Activated T-helper 2 cell treated with anti-CD3 and anti-CD28 coated beads, Interferon-gamma antibody, Interleukin-2, Interleukin-4, amounts not matched to agents 10 μg/mL and 5 μg/mL and 100 μg/mL, durations not matched to agents 14 hours and 24 hours and 36 hours (primary cell): ENCODE measurements at regions not wholly inside any gene's neighbourhood (a gene's known extent, or its start where the extent isn't known, plus 50 kb on each side); places are given as distances from the start of the nearest gene placed in this dataset.
"Not testable (repeated sequence)": the region's sequence is repeated elsewhere in the genome, so short reads cannot be mapped to it uniquely, and the experiment has no call there.

ENCODE experiments used
- DNase-seq: peaks from one replicate; pipeline ENCODE4 v3.0.0; 2021; ENCODE audit warnings: low spot score
- H3K27ac Mint-ChIP-seq: one replicate; pipeline ENCODE4 v1.8.0; 2021; ENCODE audit warnings: mixed read lengths
- H3K27me3 Mint-ChIP-seq: one replicate; pipeline ENCODE4 v1.8.0; 2021; ENCODE audit warnings: low read depth, mixed read lengths
- H3K36me3 Mint-ChIP-seq: one replicate; pipeline ENCODE4 v1.8.0; 2021; ENCODE audit warnings: low read depth, mixed read lengths
- H3K4me1 Mint-ChIP-seq: one replicate; pipeline ENCODE4 v1.8.0; 2021; ENCODE audit warnings: low read depth, mixed read lengths
- H3K4me3 Mint-ChIP-seq: one replicate; pipeline ENCODE4 v1.8.0; 2021; ENCODE audit warnings: low read depth, mild to moderate bottlenecking, moderate library complexity, mixed read lengths
- H3K9me3 Mint-ChIP-seq: one replicate; pipeline ENCODE4 v1.8.0; 2021; ENCODE audit warnings: mixed read lengths
- intact Hi-C: fragments of 100-400 bp; cut with micrococcal nuclease; formaldehyde crosslinking; loops from one replicate; pipeline ENCODE4 v1.15.1; 2023

GRCh38 chr4:36556984-36557383, 275.6 kb downstream of the DTHD1 start:
- intact Hi-C loops: no loop called here
- Mint-ChIP-seq H3K9me3 (no peaks in the 10 kb centered on the region), H3K27ac (no peak overlapping the region), H3K27me3 (peaks cover 4% of the 10 kb centered on the region), H3K36me3 (no peaks in the 10 kb centered on the region), H3K4me1 (peaks cover 2% of the 10 kb centered on the region), H3K4me3 (no peak overlapping the region)
- no peak for DNase-seq

- no peak for DNase-seq
- no peaks in the 10 kb centered on the region for H3K9me3 Mint-ChIP-seq
- no peak overlapping the region for H3K4me3 Mint-ChIP-seq
- no peak overlapping the region for H3K27ac Mint-ChIP-seq
- H3K36me3 Mint-ChIP-seq: no peaks in the 10 kb centered on the region
- H3K4me1 Mint-ChIP-seq: no peaks in the 10 kb centered on the region
- intact Hi-C loops: no loop called here
- H3K27me3 Mint-ChIP-seq: peaks cover 2% of the 10 kb centered on the region
Measured at GRCh38 chr4:36568575-36568974, 287.2 kb downstream of the DTHD1 start.

- H3K9me3 Mint-ChIP-seq: peaks cover 6% of the 10 kb centered on the region
- H3K27me3 Mint-ChIP-seq: no peaks in the 10 kb centered on the region
- H3K4me1 Mint-ChIP-seq: no peaks in the 10 kb centered on the region
- intact Hi-C loops: no loop called here
- H3K27ac Mint-ChIP-seq: no peak overlapping the region
- no peak for DNase-seq
- H3K4me3 Mint-ChIP-seq: no peak overlapping the region
- H3K36me3 Mint-ChIP-seq: no peaks in the 10 kb centered on the region
Measured at GRCh38 chr4:36573441-36573840, 292.0 kb downstream of the DTHD1 start.

GRCh38 chr4:36574816-36575215, 293.4 kb downstream of the DTHD1 start:
- no peaks in the 10 kb centered on the region for H3K27me3 Mint-ChIP-seq
- H3K9me3 Mint-ChIP-seq: peaks cover 6% of the 10 kb centered on the region
- intact Hi-C loops: no loop called here
- no peak overlapping the region for H3K27ac Mint-ChIP-seq
- no peaks in the 10 kb centered on the region for H3K4me1 Mint-ChIP-seq
- no peaks in the 10 kb centered on the region for H3K36me3 Mint-ChIP-seq
- H3K4me3 Mint-ChIP-seq: no peak overlapping the region
- no peak for DNase-seq

- Mint-ChIP-seq H3K4me1 (no peaks in the 10 kb centered on the region), H3K36me3 (no peaks in the 10 kb centered on the region), H3K27ac (no peak overlapping the region), H3K4me3 (no peak overlapping the region), H3K9me3 (no peaks in the 10 kb centered on the region), H3K27me3 (no peaks in the 10 kb centered on the region)
- intact Hi-C loops: no loop called here
- DNase-seq: no peak
Measured at GRCh38 chr4:36582198-36582597, 300.8 kb downstream of the DTHD1 start.

- Mint-ChIP-seq H3K36me3 (no peaks in the 10 kb centered on the region), H3K4me1 (no peaks in the 10 kb centered on the region), H3K4me3 (no peak overlapping the region), H3K9me3 (no peaks in the 10 kb centered on the region), H3K27ac (no peak overlapping the region), H3K27me3 (no peaks in the 10 kb centered on the region)
- intact Hi-C loops: no loop called here
- DNase-seq: no peak
Measured at GRCh38 chr4:36587909-36588472, 306.6 kb downstream of the DTHD1 start.

GRCh38 chr4:36590343-36590742, 308.9 kb downstream of the DTHD1 start:
- no peaks in the 10 kb centered on the region for H3K9me3 Mint-ChIP-seq
- H3K4me1 Mint-ChIP-seq: no peaks in the 10 kb centered on the region
- H3K27ac Mint-ChIP-seq: no peak overlapping the region
- H3K27me3 Mint-ChIP-seq: no peaks in the 10 kb centered on the region
- H3K4me3 Mint-ChIP-seq: no peak overlapping the region
- intact Hi-C loops: no loop called here
- no peak for DNase-seq
- no peaks in the 10 kb centered on the region for H3K36me3 Mint-ChIP-seq

- no peak overlapping the region for H3K4me3 Mint-ChIP-seq
- intact Hi-C loops: no loop called here
- DNase-seq: no peak
- no peaks in the 10 kb centered on the region for H3K36me3 Mint-ChIP-seq
- H3K27me3 Mint-ChIP-seq: no peaks in the 10 kb centered on the region
- no peak overlapping the region for H3K27ac Mint-ChIP-seq
- no peaks in the 10 kb centered on the region for H3K4me1 Mint-ChIP-seq
- H3K9me3 Mint-ChIP-seq: no peaks in the 10 kb centered on the region
Measured at GRCh38 chr4:36601864-36602495, 320.6 kb downstream of the DTHD1 start.

GRCh38 chr4:36609661-36610060, 328.2 kb downstream of the DTHD1 start:
- Mint-ChIP-seq H3K27me3 (no peaks in the 10 kb centered on the region), H3K4me1 (no peaks in the 10 kb centered on the region), H3K27ac (no peak overlapping the region), H3K36me3 (no peaks in the 10 kb centered on the region), H3K4me3 (no peak overlapping the region), H3K9me3 (no peaks in the 10 kb centered on the region)
- intact Hi-C loops: no loop called here
- DNase-seq: no peak

- no peak for DNase-seq
- H3K27me3 Mint-ChIP-seq: no peaks in the 10 kb centered on the region
- no peak overlapping the region for H3K4me3 Mint-ChIP-seq
- H3K36me3 Mint-ChIP-seq: no peaks in the 10 kb centered on the region
- H3K4me1 Mint-ChIP-seq: no peaks in the 10 kb centered on the region
- no peaks in the 10 kb centered on the region for H3K9me3 Mint-ChIP-seq
- intact Hi-C loops: no loop called here
- H3K27ac Mint-ChIP-seq: no peak overlapping the region
Measured at GRCh38 chr4:36610628-36611027, 329.2 kb downstream of the DTHD1 start.

- intact Hi-C loops, H3K4me1 Mint-ChIP-seq, H3K4me3 Mint-ChIP-seq, H3K9me3 Mint-ChIP-seq, H3K27me3 Mint-ChIP-seq, H3K27ac Mint-ChIP-seq, DNase-seq, H3K36me3 Mint-ChIP-seq: not testable (repeated sequence)
Measured at GRCh38 chr4:36613142-36613541, 331.7 kb downstream of the DTHD1 start.

- H3K4me3 Mint-ChIP-seq: no peak overlapping the region
- DNase-seq: no peak
- H3K27ac Mint-ChIP-seq: no peak overlapping the region
- intact Hi-C loops: no loop called here
- H3K36me3 Mint-ChIP-seq: no peaks in the 10 kb centered on the region
- no peaks in the 10 kb centered on the region for H3K9me3 Mint-ChIP-seq
- H3K27me3 Mint-ChIP-seq: no peaks in the 10 kb centered on the region
- H3K4me1 Mint-ChIP-seq: no peaks in the 10 kb centered on the region
Measured at GRCh38 chr4:36614011-36614410, 332.6 kb downstream of the DTHD1 start.

GRCh38 chr4:36618102-36618501, 336.7 kb downstream of the DTHD1 start:
- intact Hi-C loops: no loop called here
- H3K27ac Mint-ChIP-seq: no peak overlapping the region
- no peaks in the 10 kb centered on the region for H3K9me3 Mint-ChIP-seq
- no peak overlapping the region for H3K4me3 Mint-ChIP-seq
- no peak for DNase-seq
- no peaks in the 10 kb centered on the region for H3K4me1 Mint-ChIP-seq
- no peaks in the 10 kb centered on the region for H3K36me3 Mint-ChIP-seq
- H3K27me3 Mint-ChIP-seq: no peaks in the 10 kb centered on the region

- Mint-ChIP-seq H3K27ac (no peak overlapping the region), H3K27me3 (no peaks in the 10 kb centered on the region), H3K36me3 (no peaks in the 10 kb centered on the region), H3K4me3 (no peak overlapping the region), H3K4me1 (no peaks in the 10 kb centered on the region), H3K9me3 (no peaks in the 10 kb centered on the region)
- intact Hi-C loops: no loop called here
- no peak for DNase-seq
Measured at GRCh38 chr4:36624030-36624429, 342.6 kb downstream of the DTHD1 start.
